Activated CD8-positive, alpha-beta memory T cell treated with anti-CD3 and anti-CD28 coated beads, Interleukin-2, amount 10 ng/mL, durations not matched to agents 7 days and 5 days (primary cell): ENCODE measurements at regions not wholly inside any gene's neighbourhood (a gene's known extent, or its start where the extent isn't known, plus 50 kb on each side); places are given as distances from the start of the nearest gene placed in this dataset.
"Not testable (repeated sequence)": the region's sequence is repeated elsewhere in the genome, so short reads cannot be mapped to it uniquely, and the experiment has no call there.

Experiments
- ATAC-seq: fragments of 150-1000 bp; cut with Tn5 transposase; one replicate; pipeline ENCODE4 v1.10.0; 2021; ENCODE audit warnings: moderate library complexity
- CTCF ChIA-PET: fragments of 350-600 bp; sonication (Branson Sonifier 250); formaldehyde crosslinking; loops from one replicate; lab custom pipeline; 2021; ENCODE audit warnings: antibody characterized with exemption; lab: Charles Lee
- DNase-seq: peaks from one replicate; pipeline ENCODE4 v3.0.0-alpha.2; 2020
- H3K27ac Mint-ChIP-seq: one replicate; pipeline ENCODE4 v1.8.0; 2021; ENCODE audit warnings: mild to moderate bottlenecking, mixed read lengths
- H3K27me3 Mint-ChIP-seq: one replicate; pipeline ENCODE4 v1.8.0; 2021; ENCODE audit warnings: mixed read lengths
- H3K36me3 Mint-ChIP-seq: one replicate; pipeline ENCODE4 v1.8.0; 2021; ENCODE audit warnings: mild to moderate bottlenecking, mixed read lengths
- H3K4me1 Mint-ChIP-seq: one replicate; pipeline ENCODE4 v1.8.0; 2021; ENCODE audit warnings: mixed read lengths
- H3K4me3 Mint-ChIP-seq: one replicate; pipeline ENCODE4 v1.8.0; 2021; ENCODE audit warnings: mild to moderate bottlenecking, moderate library complexity, mixed read lengths
- H3K9me3 Mint-ChIP-seq: one replicate; pipeline ENCODE4 v1.8.0; 2022; ENCODE audit warnings: low read depth, mixed read lengths

DNA sequence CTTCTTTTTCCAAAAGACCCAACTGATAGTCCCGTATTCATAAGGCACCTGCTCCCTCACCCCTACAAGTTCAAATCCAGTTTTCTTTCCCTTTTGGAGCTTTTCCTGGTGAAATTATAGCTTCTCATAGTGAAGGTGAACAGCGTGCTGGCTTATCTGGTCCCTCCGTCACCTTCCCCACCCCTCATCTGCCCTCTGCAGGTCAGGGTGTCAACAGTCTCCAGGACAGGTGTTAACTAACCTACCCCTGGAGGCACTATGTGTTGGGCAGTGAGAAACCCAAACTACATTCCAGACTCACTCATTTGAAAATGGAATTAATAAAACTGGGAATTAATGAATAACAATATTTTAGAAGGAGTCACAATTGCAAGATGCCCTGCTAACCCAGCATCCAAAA is 109.0 kb upstream of the TAS2R1 start:
- peaks cover 2% of the 10 kb centered on the region for H3K9me3 Mint-ChIP-seq
- no peaks in the 10 kb centered on the region for H3K36me3 Mint-ChIP-seq
- no peak overlapping the region for H3K27ac Mint-ChIP-seq
- ATAC-seq (no peak), DNase-seq (no peak)
- no peaks in the 10 kb centered on the region for H3K4me1 Mint-ChIP-seq
- CTCF ChIA-PET, result no interaction called here
- H3K4me3 Mint-ChIP-seq, result no peak overlapping the region
- H3K27me3 Mint-ChIP-seq, result no peaks in the 10 kb centered on the region

DNA sequence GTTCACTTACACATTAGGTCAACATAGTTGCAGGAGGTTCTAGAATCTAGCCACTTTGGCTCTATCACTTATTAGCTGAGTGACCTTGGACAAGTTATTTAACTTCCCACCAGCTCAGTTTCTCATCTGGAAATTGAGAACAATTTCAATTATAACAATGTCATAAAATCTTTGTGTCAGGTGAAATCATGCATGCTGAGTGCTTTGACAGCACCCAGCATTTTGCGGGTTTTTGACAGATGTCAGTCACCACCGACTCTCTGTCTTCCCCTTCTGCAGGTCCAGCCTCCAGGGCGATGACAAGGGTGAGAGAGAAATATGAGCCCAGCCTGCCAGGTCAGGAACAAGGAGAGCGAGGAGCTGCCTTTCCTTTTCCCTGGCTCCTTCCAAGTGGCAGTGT is 107.1 kb upstream of the TAS2R1 start:
- DNase-seq, result no peak
- Mint-ChIP-seq H3K27me3 (no peaks in the 10 kb centered on the region), H3K27ac (no peak overlapping the region), H3K36me3 (no peaks in the 10 kb centered on the region), H3K9me3 (peaks cover 6% of the 10 kb centered on the region), H3K4me1 (no peaks in the 10 kb centered on the region), H3K4me3 (no peak overlapping the region)
- CTCF ChIA-PET, result no interaction called here
- ATAC-seq, result no peak

DNA sequence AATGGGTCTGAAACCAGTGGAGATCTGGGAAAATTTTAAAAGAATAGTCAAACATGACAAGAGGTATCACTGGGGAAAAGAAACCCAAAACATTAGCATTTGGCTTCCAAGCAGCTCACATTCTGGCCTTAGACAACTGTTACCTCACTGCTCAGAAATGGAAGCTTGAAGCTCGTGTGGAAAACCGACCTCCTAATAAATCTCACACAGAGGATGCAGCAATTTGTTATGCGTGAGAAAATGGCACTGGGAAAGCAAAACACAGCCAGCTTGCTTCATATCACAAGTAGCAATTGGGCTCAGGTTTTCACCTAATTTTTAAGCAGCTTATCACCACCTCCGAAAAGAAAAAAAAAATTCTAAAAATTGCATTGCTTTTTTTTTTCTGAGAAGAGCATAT is 103.3 kb upstream of the TAS2R1 start:
- Mint-ChIP-seq H3K4me1 (no peaks in the 10 kb centered on the region), H3K9me3 (peaks cover 7% of the 10 kb centered on the region), H3K27me3 (no peaks in the 10 kb centered on the region), H3K4me3 (no peak overlapping the region), H3K27ac (no peak overlapping the region), H3K36me3 (no peaks in the 10 kb centered on the region)
- no peak for DNase-seq
- ATAC-seq, result no peak
- CTCF ChIA-PET, result no interaction called here

DNA sequence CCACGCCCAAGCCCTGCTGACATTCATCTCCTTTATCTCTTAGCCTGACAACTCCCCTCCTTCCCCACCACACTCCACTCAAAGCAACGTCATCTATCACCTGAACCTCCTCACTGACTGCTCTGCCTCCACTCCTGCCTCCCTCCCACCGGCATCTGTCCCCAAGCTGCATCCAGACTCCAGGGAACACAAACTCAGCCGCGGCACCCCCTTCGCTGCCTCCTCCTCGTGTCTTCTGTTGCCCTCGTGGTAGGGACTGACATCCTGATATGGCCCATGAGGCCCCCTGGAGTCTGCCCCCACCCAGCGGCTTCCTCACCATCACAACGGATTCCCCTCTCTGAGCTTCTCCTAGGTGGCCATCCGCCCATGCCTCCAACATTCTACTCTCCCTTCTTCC is 101.0 kb upstream of the TAS2R1 start:
- Mint-ChIP-seq H3K27ac (no peak overlapping the region), H3K9me3 (peaks cover 10% of the 10 kb centered on the region), H3K4me1 (no peaks in the 10 kb centered on the region), H3K27me3 (no peaks in the 10 kb centered on the region), H3K4me3 (no peak overlapping the region), H3K36me3 (no peaks in the 10 kb centered on the region)
- DNase-seq (no peak), ATAC-seq (no peak)
- CTCF ChIA-PET, result no interaction called here

DNA sequence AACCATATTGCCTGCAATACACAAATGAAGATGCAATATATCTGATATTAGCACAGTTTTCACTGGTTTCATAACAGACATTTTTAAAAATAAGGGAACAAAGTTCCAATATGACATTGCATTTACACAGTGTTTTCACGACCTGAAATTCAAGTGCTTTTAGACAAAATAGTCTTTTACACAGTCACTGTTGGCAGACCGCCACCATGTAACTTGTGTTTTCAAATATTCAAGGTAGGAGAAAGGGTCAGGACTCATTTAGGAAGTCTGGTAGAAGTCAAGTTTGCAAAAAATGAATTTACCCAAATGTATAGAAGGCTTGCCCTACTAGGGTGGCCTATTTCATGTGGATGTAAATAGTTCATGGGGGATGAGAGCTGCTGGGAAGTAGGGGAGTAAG is 98.1 kb upstream of the TAS2R1 start:
- H3K27ac Mint-ChIP-seq, result no peak overlapping the region
- no peaks in the 10 kb centered on the region for H3K36me3 Mint-ChIP-seq
- no peaks in the 10 kb centered on the region for H3K27me3 Mint-ChIP-seq
- no peak for ATAC-seq
- peaks cover 8% of the 10 kb centered on the region for H3K9me3 Mint-ChIP-seq
- no peak overlapping the region for H3K4me3 Mint-ChIP-seq
- H3K4me1 Mint-ChIP-seq, result no peaks in the 10 kb centered on the region
- no peak for DNase-seq
- CTCF ChIA-PET, result no interaction called here

DNA sequence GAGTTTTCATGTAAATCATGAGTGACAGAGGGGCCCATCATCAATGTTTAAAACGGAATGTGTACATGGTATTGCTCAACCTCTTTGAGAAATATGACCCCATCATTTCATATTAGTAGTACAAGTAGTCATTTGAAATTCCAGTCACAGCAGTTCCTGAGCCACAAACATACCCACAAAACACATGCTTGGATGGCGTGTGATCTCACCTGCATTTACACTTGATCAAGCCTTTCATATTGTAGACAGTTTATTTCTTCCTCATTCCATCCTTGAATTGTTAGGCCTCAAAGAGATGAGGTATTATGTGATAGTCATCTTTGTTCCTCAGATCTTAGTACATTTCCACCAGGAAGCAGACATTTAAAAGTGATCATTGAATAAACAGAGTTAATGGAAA is 96.8 kb upstream of the TAS2R1 start:
- Mint-ChIP-seq H3K36me3 (no peaks in the 10 kb centered on the region), H3K4me3 (no peak overlapping the region), H3K9me3 (peaks cover 4% of the 10 kb centered on the region), H3K27ac (no peak overlapping the region), H3K27me3 (no peaks in the 10 kb centered on the region), H3K4me1 (no peaks in the 10 kb centered on the region)
- CTCF ChIA-PET, result no interaction called here
- ATAC-seq (no peak), DNase-seq (no peak)

DNA sequence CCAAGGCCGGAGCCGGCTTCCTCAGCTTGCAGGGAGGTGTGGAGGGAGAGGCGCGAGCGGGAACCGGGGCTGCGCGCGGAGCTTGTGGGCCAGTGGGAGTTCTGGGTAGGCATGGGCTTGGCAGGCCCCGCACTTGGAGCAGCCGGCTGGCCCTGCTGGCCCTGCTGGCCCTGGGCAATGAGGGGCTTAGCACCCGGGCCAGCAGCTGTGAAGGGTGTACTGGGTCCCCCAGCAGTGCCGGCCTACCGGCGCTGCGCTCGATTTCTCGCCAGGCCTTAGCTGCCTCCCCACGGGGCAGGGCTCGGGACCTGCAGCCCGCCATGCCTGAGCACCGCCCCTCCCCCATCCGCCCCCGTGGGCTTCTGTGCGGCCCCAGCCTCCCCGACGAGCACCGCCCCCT is 95.1 kb upstream of the TAS2R1 start:
- H3K9me3 Mint-ChIP-seq, H3K4me1 Mint-ChIP-seq, H3K27me3 Mint-ChIP-seq, H3K36me3 Mint-ChIP-seq, ATAC-seq, CTCF ChIA-PET, H3K27ac Mint-ChIP-seq, H3K4me3 Mint-ChIP-seq, DNase-seq: not testable (repeated sequence)

DNA sequence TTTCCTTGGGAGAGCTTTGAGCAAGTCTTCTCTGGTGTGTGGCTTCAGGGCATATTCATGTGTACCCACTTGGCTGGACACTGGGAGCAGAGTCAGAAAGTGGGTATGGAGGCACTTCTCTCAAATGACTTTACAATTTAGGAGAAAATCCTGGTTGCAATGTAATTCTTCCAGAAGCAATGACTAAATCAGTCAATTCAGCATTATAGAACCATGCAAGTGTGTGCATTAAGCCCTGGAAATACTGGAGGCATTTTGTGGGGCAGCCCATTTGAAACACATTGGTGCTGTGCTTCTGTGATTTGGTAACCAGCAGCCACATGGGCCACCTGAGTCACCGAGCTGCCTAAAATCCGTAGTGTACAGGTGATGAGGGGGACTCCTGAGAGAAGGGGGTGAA is 94.6 kb upstream of the TAS2R1 start:
- H3K9me3 Mint-ChIP-seq, result peaks cover 4% of the 10 kb centered on the region
- H3K4me1 Mint-ChIP-seq, result no peaks in the 10 kb centered on the region
- ATAC-seq (no peak), DNase-seq (no peak)
- no peaks in the 10 kb centered on the region for H3K36me3 Mint-ChIP-seq
- no peak overlapping the region for H3K4me3 Mint-ChIP-seq
- no peak overlapping the region for H3K27ac Mint-ChIP-seq
- CTCF ChIA-PET, result no interaction called here
- H3K27me3 Mint-ChIP-seq, result no peaks in the 10 kb centered on the region

DNA sequence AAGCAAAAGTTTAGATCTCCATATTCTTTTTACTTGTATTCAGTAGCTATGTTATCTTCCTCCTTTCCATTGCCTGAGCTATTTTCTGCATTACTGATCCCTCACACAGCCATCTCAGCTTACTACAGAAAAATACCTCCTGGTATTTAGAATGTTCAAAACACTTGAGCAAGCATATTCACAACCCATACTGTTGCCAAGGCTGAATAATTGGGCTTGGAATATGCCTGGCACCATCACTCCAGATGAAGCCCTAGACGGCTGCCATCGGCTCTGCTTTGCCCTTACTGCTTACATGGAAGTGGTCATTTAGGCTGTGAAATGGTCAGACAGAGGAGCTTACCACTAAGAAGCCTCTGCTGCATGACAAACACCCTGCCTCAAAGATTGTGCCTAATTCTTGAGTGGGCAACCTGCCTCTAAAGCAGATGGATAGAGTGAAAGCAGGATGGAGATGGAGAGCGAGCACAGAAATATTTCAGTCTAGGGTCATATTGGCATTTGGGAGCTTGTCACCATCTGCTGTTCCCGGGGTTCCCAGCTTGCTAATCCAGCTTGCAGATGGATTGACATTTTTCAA is 92.5 kb upstream of the TAS2R1 start:
- CTCF ChIA-PET, result no interaction called here
- H3K36me3 Mint-ChIP-seq, result no peaks in the 10 kb centered on the region
- DNase-seq (no peak), ATAC-seq (no peak)
- H3K4me3 Mint-ChIP-seq, result no peak overlapping the region
- H3K27me3 Mint-ChIP-seq, result no peaks in the 10 kb centered on the region
- no peaks in the 10 kb centered on the region for H3K4me1 Mint-ChIP-seq
- no peaks in the 10 kb centered on the region for H3K9me3 Mint-ChIP-seq
- no peak overlapping the region for H3K27ac Mint-ChIP-seq

DNA sequence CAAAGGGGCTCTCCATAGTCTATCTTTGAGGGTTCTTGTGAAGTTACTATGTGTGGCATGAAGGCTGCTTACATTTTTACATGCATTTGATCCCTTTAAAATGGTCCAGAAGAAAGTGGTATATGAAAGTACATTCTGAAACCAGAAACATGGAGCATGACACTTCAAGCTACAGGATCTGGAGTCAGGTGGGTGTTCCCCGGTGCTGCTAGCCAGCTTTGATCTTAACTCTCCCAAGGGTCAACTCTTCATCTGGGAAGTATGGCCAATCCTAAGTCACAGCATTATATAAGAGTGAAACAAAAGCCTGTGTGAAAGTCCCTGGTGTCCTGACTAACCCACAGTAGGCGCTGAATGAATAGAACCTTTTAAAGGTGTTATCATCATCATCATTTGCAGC is 91.0 kb upstream of the TAS2R1 start:
- no peaks in the 10 kb centered on the region for H3K4me1 Mint-ChIP-seq
- CTCF ChIA-PET, result no interaction called here
- ATAC-seq, result no peak
- no peak overlapping the region for H3K4me3 Mint-ChIP-seq
- no peaks in the 10 kb centered on the region for H3K27me3 Mint-ChIP-seq
- H3K27ac Mint-ChIP-seq, result no peak overlapping the region
- no peak for DNase-seq
- H3K36me3 Mint-ChIP-seq, result no peaks in the 10 kb centered on the region
- no peaks in the 10 kb centered on the region for H3K9me3 Mint-ChIP-seq

DNA sequence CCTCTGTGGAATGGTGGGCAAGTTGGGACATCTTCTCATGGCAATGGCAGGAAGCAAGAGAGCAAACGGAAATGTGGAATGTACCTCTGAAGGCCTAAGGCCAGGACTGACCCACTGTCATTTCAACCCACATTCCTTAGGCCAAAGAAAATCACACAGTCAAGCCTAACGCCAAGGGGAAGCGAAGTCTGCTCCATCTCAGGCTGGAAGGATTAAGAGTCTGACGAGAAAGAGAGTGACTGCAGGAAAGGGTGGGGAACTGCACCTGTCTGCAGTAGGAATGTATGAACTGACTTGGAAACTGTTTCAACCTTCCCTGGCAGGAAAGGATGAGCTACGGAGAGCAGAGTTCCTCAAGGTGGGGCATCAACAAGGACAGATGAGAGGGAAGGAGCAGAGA is 90.2 kb upstream of the TAS2R1 start:
- no peak overlapping the region for H3K4me3 Mint-ChIP-seq
- H3K4me1 Mint-ChIP-seq, result no peaks in the 10 kb centered on the region
- H3K27me3 Mint-ChIP-seq, result no peaks in the 10 kb centered on the region
- H3K9me3 Mint-ChIP-seq, result no peaks in the 10 kb centered on the region
- H3K27ac Mint-ChIP-seq, result no peak overlapping the region
- DNase-seq, result no peak
- CTCF ChIA-PET, result no interaction called here
- no peak for ATAC-seq
- no peaks in the 10 kb centered on the region for H3K36me3 Mint-ChIP-seq

DNA sequence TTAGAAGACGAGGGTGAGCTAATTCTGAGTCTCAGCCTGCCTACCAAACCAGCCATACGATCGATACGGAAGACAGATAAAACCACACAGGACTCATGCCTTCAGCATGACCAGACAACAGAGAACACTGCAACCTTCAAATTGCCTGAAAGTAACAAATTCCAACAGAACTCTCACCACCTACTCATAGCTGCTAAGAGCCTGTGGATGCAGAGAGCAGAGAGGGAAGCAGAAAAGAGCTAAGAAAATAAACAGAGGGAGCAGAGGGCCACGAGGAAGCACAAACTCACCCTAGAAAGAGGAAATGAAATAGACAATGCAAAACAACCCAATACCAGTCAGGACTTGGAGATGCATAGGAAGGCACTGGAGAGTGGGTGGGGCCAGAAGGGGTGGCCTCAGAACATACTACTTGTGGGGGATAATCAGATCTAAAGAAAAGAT is 86.7 kb upstream of the TAS2R1 start:
- no peaks in the 10 kb centered on the region for H3K36me3 Mint-ChIP-seq
- H3K27ac Mint-ChIP-seq, result no peak overlapping the region
- ATAC-seq, result no peak
- no peaks in the 10 kb centered on the region for H3K4me1 Mint-ChIP-seq
- no peaks in the 10 kb centered on the region for H3K27me3 Mint-ChIP-seq
- CTCF ChIA-PET, result no interaction called here
- no peak overlapping the region for H3K4me3 Mint-ChIP-seq
- H3K9me3 Mint-ChIP-seq, result no peaks in the 10 kb centered on the region
- no peak for DNase-seq

DNA sequence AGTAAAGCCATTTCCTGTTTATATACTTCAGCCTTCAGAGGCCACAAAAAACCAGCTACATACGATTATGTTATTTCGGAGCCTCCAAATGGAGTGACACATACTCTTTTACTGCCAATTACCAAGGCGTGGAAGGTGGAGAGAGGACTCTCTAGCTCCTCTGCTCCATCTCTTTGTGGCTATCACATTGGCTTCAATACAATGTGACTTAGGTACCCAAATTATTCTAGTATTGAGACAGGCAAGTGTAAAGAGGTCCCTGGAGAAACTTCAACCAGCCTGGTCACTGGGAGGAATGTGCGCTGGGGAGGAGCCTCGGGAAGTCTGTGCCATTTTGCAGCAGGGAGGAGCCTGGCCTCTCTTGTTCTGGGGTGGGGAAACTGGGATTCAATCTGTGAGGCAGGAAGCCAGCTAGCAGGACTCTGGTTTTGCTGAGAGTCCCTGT is 85.8 kb upstream of the TAS2R1 start:
- ATAC-seq, result no peak
- CTCF ChIA-PET, result no interaction called here

DNA sequence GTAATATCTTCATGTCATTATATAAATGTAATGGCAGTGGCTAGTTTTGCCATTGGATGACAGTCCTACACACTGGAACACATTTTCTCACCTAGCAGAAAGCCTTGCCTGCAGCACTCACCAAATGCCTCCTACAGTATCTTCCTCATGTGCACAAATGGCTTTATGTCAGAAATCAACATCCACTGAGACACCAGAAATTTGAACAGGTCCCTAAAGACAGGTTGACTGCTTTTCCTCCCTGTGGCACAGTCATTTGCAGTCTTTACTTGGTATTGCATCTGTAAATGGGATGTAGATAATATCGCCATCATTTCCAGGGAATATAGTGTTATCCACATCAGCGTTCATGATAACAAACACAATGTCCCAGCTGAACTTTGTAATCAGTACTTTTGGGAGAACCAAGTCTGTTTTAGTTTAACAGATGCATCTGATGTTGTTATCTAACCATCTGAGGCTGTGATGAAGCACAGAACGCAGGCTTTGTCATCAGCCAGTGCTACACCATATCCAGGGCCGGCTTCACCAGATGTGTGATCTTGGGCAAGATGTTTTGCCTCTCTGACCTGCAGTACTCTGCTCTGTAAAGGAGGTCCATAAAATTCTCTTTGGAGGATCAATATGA is 83.9 kb upstream of the TAS2R1 start:
- Mint-ChIP-seq H3K4me1 (no peaks in the 10 kb centered on the region), H3K27me3 (no peaks in the 10 kb centered on the region), H3K36me3 (no peaks in the 10 kb centered on the region), H3K4me3 (no peak overlapping the region), H3K9me3 (no peaks in the 10 kb centered on the region), H3K27ac (no peak overlapping the region)
- ATAC-seq, result no peak
- DNase-seq, result no peak
- CTCF ChIA-PET, result no interaction called here

More for the DNA sequence above, 85.8 kb upstream of the TAS2R1 start:
- no peak for DNase-seq
- no peaks in the 10 kb centered on the region for H3K9me3 Mint-ChIP-seq
- no peak overlapping the region for H3K4me3 Mint-ChIP-seq
- no peaks in the 10 kb centered on the region for H3K36me3 Mint-ChIP-seq
- H3K27me3 Mint-ChIP-seq, result no peaks in the 10 kb centered on the region
- H3K27ac Mint-ChIP-seq, result no peak overlapping the region
- no peaks in the 10 kb centered on the region for H3K4me1 Mint-ChIP-seq
